Astrocyte (in vitro differentiated cells and primary cell): ENCODE measurements at regions not wholly inside any gene's neighbourhood (a gene's known extent, or its start where the extent isn't known, plus 50 kb on each side); places are given as distances from the start of the nearest gene placed in this dataset.
"Not testable (repeated sequence)": the region's sequence is repeated elsewhere in the genome, so short reads cannot be mapped to it uniquely, and the experiment has no call there.

Experiments used
- DNase-seq: peaks from one replicate; pipeline ENCODE4 v3.0.0-alpha.2; 2010; ENCODE audit warnings: low read depth
- FAIRE-seq: peaks from 2 replicates; lab custom pipeline; 2011; peaks lifted over from hg19 to GRCh38; lab: Jason Lieb, UNC
- H2AFZ ChIP-seq: 2 replicates; pipeline ENCODE4 v1.6.0; 2012; ENCODE audit warnings: low read depth, low read length, inconsistent platforms
- H3K27ac ChIP-seq: 2 replicates; pipeline ENCODE4 v1.5.1; 2011; ENCODE audit warnings: low read depth, low read length, inconsistent platforms
- H3K27me3 ChIP-seq: 2 replicates; pipeline ENCODE4 v1.6.0; 2011; ENCODE audit warnings: low read length, inconsistent platforms; ENCODE audit not compliant: insufficient read depth
- H3K36me3 ChIP-seq: 2 replicates; pipeline ENCODE4 v1.5.1; 2011; ENCODE audit warnings: low read length, inconsistent platforms; ENCODE audit not compliant: insufficient read depth
- H3K4me1 ChIP-seq: 2 replicates; pipeline ENCODE4 v1.5.1; 2011; ENCODE audit warnings: low read length, inconsistent platforms; ENCODE audit not compliant: insufficient read depth
- H3K4me2 ChIP-seq: 2 replicates; pipeline ENCODE4 v1.6.0; 2012; ENCODE audit warnings: low read length, inconsistent platforms
- H3K4me3 ChIP-seq: 2 replicates; pipeline ENCODE4 v1.5.1; 2011; ENCODE audit warnings: low read depth, mild to moderate bottlenecking, low read length, inconsistent platforms; ENCODE audit not compliant: insufficient read depth
- H3K79me2 ChIP-seq: 2 replicates; pipeline ENCODE4 v1.6.0; 2012; ENCODE audit warnings: mild to moderate bottlenecking, low read length, inconsistent platforms; ENCODE audit not compliant: insufficient read depth
- H3K9ac ChIP-seq: 2 replicates; pipeline ENCODE4 v1.6.0; 2012; ENCODE audit warnings: mild to moderate bottlenecking, low read length, inconsistent platforms
- H3K9me3 ChIP-seq: 2 replicates; pipeline ENCODE4 v1.5.1; 2012; ENCODE audit warnings: low read depth, mild to moderate bottlenecking, low read length, inconsistent platforms; ENCODE audit not compliant: insufficient read depth
- H4K20me1 ChIP-seq: 2 replicates; pipeline ENCODE4 v1.6.0; 2012; ENCODE audit warnings: low read length, inconsistent platforms; ENCODE audit not compliant: insufficient read depth
- H3K27ac Mint-ChIP-seq: one replicate; pipeline ENCODE4 v1.8.0; 2021; ENCODE audit warnings: mild to moderate bottlenecking, mixed read lengths; ENCODE audit not compliant: unreplicated experiment
- H3K27me3 Mint-ChIP-seq: one replicate; pipeline ENCODE4 v1.8.0; 2021; ENCODE audit warnings: low read depth, mixed read lengths; ENCODE audit not compliant: unreplicated experiment
- H3K36me3 Mint-ChIP-seq: one replicate; pipeline ENCODE4 v1.8.0; 2021; ENCODE audit warnings: low read depth, mixed read lengths; ENCODE audit not compliant: unreplicated experiment
- H3K4me1 Mint-ChIP-seq: one replicate; pipeline ENCODE4 v1.8.0; 2021; ENCODE audit warnings: low read depth, mixed read lengths; ENCODE audit not compliant: unreplicated experiment
- H3K4me3 Mint-ChIP-seq: one replicate; pipeline ENCODE4 v1.8.0; 2021; ENCODE audit warnings: mild to moderate bottlenecking, moderate library complexity, mixed read lengths; ENCODE audit not compliant: unreplicated experiment
- H3K9me3 Mint-ChIP-seq: one replicate; pipeline ENCODE4 v1.8.0; 2021; ENCODE audit warnings: mild to moderate bottlenecking, mixed read lengths; ENCODE audit not compliant: unreplicated experiment
- CTCF ChIP-seq: IDR thresholded peaks from 2 replicates; pipeline ENCODE4 v1.5.1; 2011; ENCODE audit warnings: low read depth, mild to moderate bottlenecking, inconsistent platforms, low read length, moderate library complexity; ENCODE audit not compliant: insufficient read depth
- EZH2 ChIP-seq: IDR thresholded peaks from 2 replicates; pipeline ENCODE4 v1.6.1; 2012; ENCODE audit warnings: mild to moderate bottlenecking, low read length, inconsistent platforms; ENCODE audit not compliant: insufficient read depth

GRCh38 chr16:13333336-13333735, 431.9 kb downstream of the SHISA9 start:
- Histone ChIP-seq H3K27ac (no peak overlapping the region), H4K20me1 (no peaks in the 10 kb centered on the region), H3K9me3 (peaks cover 3% of the 10 kb centered on the region), H3K27me3 (no peaks in the 10 kb centered on the region), H3K79me2 (no peaks in the 10 kb centered on the region), H3K9ac (no peak overlapping the region), H3K4me2 (no peak overlapping the region), H3K36me3 (no peaks in the 10 kb centered on the region), H2AFZ (no peak overlapping the region), H3K4me1 (no peaks in the 10 kb centered on the region), H3K4me3 (no peak overlapping the region)
- Mint-ChIP-seq H3K36me3 (peaks cover 2% of the 10 kb centered on the region), H3K4me1 (peaks cover 8% of the 10 kb centered on the region), H3K27me3 (no peaks in the 10 kb centered on the region), H3K4me3 (no peak overlapping the region), H3K9me3 (no peaks in the 10 kb centered on the region), H3K27ac (peak overlapping the region; percentile 19)
- FAIRE-seq (no peak), DNase-seq (no peak)
- no peak for TF ChIP-seq CTCF
- TF ChIP-seq EZH2, result no peak

- Histone ChIP-seq H2AFZ (no peak overlapping the region), H3K27ac (no peak overlapping the region), H3K9ac (no peak overlapping the region), H3K27me3 (no peaks in the 10 kb centered on the region), H3K4me3 (no peak overlapping the region), H3K4me1 (no peaks in the 10 kb centered on the region), H3K79me2 (no peaks in the 10 kb centered on the region), H3K36me3 (no peaks in the 10 kb centered on the region), H3K4me2 (no peak overlapping the region), H4K20me1 (no peaks in the 10 kb centered on the region), H3K9me3 (peaks cover under 1% of the 10 kb centered on the region)
- Mint-ChIP-seq H3K4me3 (no peak overlapping the region), H3K27ac (no peak overlapping the region), H3K4me1 (peaks cover 8% of the 10 kb centered on the region), H3K27me3 (no peaks in the 10 kb centered on the region), H3K36me3 (peaks cover 2% of the 10 kb centered on the region), H3K9me3 (no peaks in the 10 kb centered on the region)
- TF ChIP-seq CTCF (no peak), EZH2 (no peak)
- DNase-seq, result no peak
- FAIRE-seq, result no peak
These were observed 434.5 kb downstream of the SHISA9 start for GRCh38 chr16:13335879-13336278.

GRCh38 chr16:13336335-13336734, 434.9 kb downstream of the SHISA9 start:
- no peaks in the 10 kb centered on the region for H4K20me1 ChIP-seq
- no peak overlapping the region for H3K4me3 ChIP-seq
- Mint-ChIP-seq H3K4me1 (peaks cover 8% of the 10 kb centered on the region), H3K4me3 (no peak overlapping the region), H3K27ac (no peak overlapping the region), H3K9me3 (no peaks in the 10 kb centered on the region), H3K27me3 (no peaks in the 10 kb centered on the region), H3K36me3 (peaks cover 2% of the 10 kb centered on the region)
- no peaks in the 10 kb centered on the region for H3K4me1 ChIP-seq
- FAIRE-seq (no peak), DNase-seq (no peak)
- no peaks in the 10 kb centered on the region for H3K27me3 ChIP-seq
- H3K9me3 ChIP-seq, result no peaks in the 10 kb centered on the region
- H3K79me2 ChIP-seq, result no peaks in the 10 kb centered on the region
- no peak overlapping the region for H3K4me2 ChIP-seq
- no peak for TF ChIP-seq CTCF
- TF ChIP-seq EZH2, result no peak
- H3K9ac ChIP-seq, result no peak overlapping the region
- H2AFZ ChIP-seq, result no peak overlapping the region
- H3K36me3 ChIP-seq, result no peaks in the 10 kb centered on the region
- H3K27ac ChIP-seq, result no peak overlapping the region

- not testable (repeated sequence) for H3K9me3 Mint-ChIP-seq, H3K4me1 Mint-ChIP-seq, DNase-seq, H3K36me3 ChIP-seq, H3K27me3 Mint-ChIP-seq, H3K27me3 ChIP-seq, H2AFZ ChIP-seq, H3K36me3 Mint-ChIP-seq, H3K27ac ChIP-seq, H3K4me1 ChIP-seq, H4K20me1 ChIP-seq, H3K4me3 Mint-ChIP-seq, H3K79me2 ChIP-seq, H3K9ac ChIP-seq, H3K27ac Mint-ChIP-seq, H3K9me3 ChIP-seq, FAIRE-seq, H3K4me2 ChIP-seq, H3K4me3 ChIP-seq
These were observed 435.8 kb downstream of the SHISA9 start for GRCh38 chr16:13336907-13337881.
